MV-4-11 (cell line): ENCODE measurements at regions not wholly inside any gene's neighbourhood (a gene's known extent, or its start where the extent isn't known, plus 50 kb on each side); places are given as distances from the start of the nearest gene placed in this dataset.

Experiments used
- DNase-seq: peaks from one replicate; lab custom pipeline; 2025; lab: John Stamatoyannopoulos, UW

DNA sequence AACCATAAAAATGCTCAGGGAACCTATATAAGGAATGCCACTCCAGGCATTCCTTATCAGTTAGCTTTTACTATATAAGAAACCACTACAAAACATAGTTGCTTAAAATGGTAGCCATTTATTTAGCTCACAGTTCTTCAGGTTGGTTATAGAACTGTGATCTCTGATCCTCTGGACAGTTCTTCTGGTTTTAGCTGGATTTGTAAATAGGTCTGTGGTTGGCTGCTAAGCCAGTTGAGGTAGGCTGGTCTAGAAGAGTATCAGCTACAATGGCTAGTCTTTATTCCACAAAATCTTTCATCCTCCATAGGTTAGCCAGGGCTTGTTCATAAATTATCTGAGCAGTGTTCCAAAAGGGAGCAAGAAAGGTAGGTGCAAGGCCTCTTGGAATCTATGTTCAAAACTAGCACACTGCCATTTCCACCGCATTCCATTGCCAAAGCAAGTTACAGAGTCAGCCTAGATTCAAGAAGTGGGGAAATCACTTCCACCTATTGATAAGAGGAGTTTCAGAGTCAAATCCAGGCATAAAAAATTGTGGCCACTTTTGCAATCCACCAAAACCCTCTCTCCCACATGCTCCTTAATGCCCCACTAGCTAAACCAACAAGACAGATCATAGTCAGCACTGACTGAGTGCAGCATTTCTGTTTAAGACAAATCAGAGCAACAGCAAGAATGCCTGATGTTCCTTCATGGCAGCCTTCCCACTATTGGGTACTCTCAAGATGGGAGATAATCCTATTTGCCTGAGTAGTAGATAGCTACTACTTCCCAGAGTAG, 146.4 kb downstream of the IRS1 start:
- peak; percentile 61 for DNase-seq

- DNase-seq: peak; percentile 94
Measured at GRCh38 chr2:226652369-226652768, 147.3 kb downstream of the IRS1 start.

- peak; percentile 91 for DNase-seq
Measured at GRCh38 chr2:226649871-226650660, 149.6 kb downstream of the IRS1 start.

- no peak for DNase-seq
Measured at GRCh38 chr2:226649201-226649600, 150.4 kb downstream of the IRS1 start.

DNA sequence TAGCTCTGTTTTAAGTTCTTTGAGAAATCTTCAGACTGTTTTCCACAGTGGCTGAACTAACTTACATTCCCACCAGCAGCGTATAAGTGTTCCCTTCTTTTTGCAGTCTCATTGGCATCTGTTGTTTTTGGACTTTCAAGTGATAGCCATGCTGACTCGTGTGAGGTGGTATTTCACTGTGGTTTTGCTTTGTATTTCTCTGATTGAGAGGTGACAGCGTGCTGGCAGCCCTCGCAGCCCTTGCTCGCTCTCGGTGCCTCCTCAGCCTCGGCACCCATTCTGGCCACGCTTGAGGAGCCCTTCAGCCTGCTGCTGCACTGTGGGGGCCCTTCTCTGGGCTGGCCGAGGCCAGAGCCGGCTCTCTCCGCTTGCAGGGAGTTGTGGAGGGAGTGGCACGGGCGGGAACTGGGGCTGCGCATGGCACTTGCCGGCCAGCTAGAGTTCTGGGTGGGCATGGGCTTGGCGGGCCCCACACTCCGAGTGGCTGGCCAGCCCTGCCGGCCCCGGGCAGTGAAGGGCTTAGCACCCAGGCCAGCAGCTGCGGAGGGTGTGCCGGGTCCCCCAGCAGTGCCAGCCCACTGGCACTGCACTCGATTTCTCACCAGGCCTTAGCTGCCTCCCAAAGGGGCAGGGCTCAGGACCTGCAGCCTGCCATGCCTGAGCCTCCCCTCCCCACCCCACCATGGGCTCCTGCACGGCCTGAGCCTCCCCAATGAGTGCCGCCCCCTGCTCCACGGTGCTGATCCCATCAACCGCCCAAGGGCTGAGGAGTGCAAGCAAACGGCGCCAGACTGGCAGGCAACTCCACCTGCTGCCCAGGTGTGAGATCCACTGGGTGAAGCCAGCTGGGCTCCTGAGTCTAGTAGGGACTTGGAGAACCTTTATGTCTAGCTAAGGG, 151.8 kb downstream of the IRS1 start:
- no peak for DNase-seq

DNA sequence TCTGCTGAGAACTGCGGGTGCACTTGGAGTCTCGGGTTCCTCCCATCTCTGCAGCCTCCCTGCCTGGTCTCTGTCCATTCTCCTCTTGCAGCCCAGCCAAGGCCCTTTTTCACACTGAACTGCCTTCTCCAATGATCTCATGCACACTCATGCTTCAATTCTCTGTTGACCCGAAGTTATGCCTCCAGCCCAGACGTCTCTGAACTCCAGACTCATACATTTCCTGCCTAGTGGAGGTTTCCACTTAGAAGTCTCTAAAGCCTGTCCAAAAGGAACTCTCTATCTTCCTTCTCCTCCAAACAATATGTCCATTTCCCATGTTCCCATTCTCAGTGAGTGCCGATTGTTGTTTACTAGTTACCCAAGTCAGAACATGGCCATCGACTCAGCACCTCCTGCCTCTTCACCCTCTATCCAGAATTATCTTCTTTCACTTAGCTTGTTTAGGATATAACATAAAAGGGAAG, 155.2 kb downstream of the IRS1 start:
- DNase-seq: no peak

DNA sequence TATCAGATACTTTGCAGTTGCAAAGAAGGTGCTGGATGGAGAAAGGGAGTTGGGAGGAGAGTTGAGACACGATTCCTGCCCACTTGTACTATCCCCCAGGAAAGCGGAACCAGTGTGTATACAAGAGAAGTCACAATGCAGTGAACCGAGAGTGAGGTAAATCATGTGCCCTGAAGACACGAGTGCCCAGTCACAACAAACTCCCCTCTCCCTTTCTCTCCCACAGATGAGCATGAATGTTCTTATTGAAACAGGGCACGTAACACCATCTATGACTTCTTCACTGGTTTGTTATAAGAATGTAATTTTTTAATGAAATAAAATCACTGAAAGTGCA, 155.7 kb downstream of the IRS1 start:
- no peak for DNase-seq

GRCh38 chr2:226643030-226643945, 156.3 kb downstream of the IRS1 start:
- no peak for DNase-seq

- no peak for DNase-seq
Measured at GRCh38 chr2:226641008-226641407, 158.6 kb downstream of the IRS1 start.

GRCh38 chr2:226640501-226640900, 159.1 kb downstream of the IRS1 start:
- DNase-seq: no peak

DNA sequence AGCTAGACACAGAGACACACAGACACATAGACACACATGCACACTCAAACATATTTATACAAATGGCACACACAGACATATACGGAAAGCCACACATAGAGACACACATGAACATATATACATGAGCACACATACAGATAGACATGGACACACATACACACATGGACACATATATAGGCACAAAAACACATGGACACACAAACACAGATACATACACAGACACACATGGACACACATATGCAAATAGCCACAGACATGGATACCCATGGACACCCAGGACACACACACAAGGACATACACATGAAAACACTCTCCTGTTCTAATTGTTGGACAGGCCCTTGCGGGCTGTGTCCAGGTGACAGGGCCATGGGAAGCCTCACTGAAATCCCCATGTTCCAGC, 160.1 kb downstream of the IRS1 start:
- no peak for DNase-seq

DNA sequence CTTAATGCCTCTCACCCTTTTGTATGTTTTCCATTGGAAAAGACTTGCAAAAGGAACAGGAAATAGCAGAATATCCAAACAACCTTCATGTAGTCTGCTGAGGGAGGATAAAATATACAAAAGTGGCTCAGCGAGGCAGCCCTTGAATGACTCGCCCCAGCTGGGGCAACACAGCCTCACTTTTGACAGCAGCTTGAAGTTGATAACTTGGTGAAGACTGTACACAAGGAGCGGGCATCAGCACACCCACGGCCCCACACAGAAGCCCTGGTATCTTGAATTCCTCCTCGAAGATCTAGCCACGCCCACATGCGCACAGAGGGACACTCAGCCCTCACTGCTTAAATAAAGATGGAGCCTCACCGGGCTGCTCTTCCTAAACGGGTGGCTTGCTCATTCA, 161.0 kb downstream of the IRS1 start:
- no peak for DNase-seq

DNA sequence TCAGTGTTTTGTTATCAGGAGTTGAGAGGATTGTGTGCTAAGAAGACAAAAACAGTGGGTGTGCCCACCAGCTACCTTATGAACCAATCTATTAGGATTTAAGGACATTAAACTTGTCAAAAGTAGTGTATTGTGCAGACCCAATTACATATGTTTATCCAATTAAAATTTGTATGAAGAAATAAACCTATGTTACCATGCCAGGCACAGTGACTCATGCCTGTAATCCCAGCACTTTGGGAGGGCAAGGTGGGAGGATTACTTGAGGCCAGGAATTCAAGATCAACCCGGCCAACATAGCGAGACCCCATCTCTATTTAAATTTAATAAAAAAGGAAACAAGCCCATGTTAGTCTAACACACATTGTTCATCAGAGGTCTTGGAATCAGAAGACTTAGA, 162.2 kb downstream of the IRS1 start:
- DNase-seq: no peak

GRCh38 chr2:226636586-226636985, 163.0 kb downstream of the IRS1 start:
- no peak for DNase-seq

DNA sequence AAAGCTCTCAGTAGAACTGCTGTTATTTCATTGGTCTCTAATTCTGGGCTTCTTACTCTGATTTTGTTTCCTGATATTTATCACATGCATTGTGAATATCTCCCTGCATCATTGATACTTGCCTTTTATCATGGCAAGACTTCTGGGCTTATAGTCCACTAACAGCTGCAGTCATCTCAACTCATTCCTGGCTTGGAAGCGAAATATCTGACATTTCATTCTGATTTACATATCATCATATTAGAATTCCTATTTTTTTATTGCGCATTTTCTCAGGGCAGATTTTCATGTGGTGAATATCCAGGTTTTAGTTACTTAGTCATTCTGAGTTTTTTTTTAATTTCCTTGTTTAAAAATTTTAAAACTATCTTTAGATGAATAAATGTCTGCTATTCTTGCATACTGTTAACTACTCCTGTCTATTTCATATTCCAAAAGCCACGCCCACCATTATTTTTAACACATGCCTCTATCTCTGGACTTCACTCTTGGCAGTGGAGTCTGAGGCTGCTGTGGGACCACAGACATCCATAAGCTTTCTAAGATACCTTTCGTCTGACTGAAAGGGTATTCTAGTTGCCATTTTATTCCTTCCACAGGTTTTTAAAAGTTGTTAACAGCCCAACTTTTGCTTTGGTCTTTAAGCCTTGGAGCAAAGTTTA, 164.5 kb downstream of the IRS1 start:
- no peak for DNase-seq

DNA sequence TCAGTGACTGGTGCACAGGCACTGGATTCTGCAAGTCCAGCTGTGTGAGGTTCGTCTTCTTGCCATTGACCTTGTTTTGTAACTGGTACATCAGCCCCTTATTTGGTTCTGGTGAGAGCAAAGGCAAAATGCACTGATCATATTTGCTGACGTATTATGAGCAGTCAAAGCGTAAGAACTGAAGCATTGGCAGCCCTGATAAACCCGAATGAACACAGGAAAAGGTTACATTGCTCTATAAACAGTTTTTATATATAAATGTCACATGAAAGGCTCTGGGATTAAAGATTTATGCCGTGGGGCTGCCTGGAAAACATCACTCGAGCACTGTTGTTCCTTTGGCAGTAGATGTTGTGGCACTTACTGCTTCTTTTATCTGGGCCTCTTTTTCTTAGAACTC, 167.9 kb downstream of the IRS1 start:
- no peak for DNase-seq

DNA sequence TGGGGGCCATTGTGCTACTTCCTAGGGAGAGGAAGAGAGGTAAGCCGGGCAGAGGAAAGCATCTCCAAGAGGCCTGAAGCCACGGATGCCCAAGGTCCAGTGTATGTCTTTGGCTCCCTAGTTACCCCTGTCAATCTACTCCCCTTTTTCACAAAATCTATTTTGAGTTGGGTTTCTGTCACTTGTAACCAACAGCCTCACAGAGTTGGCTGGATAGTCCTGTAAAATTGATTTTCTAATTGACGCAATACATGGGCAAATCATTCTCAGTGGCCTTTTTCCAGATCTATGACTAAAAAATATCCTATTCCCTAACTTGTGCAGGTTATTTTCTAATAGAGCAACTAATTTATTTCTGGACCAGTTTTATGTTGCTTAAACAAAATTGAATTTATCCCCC, 168.4 kb downstream of the IRS1 start:
- DNase-seq: no peak

DNA sequence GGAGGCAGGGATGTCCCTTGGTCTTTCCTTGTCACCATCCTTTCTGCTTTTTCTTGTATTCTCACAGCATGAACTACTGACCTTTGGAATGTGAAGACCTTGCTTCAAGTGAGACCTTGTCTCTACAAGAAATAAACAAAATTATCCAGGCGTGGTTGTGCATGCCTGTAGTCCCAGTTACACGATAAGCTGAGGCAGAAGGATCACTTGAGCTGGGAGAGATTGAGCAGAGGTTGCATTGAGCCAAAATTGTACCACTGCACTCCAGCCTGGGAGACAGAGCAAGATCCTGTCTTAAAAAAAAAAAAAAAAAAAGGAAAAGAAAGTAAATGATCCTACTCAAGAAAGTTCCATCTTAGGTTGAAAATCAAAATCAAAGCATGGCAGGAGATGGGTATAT, 173.7 kb downstream of the IRS1 start:
- no peak for DNase-seq

DNA sequence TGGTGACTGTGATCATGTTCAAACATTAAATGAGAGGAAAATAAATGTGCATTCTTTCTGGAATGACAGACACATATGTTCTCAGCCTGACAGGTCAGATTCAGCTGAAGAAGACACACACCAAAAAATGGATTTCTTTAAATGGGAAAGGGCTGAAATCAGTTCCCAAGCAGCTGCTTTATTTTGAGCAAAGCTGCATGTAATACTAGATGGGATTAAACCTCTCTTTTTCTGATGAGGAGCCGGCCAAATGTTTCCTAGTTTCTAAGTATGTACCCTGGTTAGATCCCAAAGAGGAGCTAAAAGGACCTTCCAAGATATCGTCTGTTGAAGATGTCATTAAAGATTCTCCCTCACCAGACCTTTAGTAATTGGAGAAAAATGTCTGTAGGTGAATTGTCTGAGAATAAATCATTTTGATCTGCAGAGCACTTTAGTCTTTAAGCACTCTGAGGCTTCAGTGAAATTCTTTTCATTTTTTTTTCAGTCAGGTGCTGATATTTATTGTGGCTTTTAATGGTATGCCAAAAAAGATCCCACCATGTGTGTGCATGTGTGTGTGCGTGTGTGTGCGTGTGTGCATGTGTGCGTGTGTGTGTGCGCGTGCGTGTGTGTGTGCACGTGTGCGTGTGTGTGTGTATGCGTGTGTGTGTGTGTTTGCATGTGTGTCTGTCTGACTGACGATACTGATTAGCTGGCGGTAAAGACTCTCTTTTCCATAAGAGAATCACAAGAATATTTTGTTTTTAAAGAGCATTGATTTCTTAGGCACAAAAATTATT, 175.8 kb downstream of the IRS1 start:
- DNase-seq: no peak

GRCh38 chr2:226622484-226622883, 177.1 kb downstream of the IRS1 start:
- DNase-seq: no peak
